Adrenal gland (tissue), 9 donors: ENCODE measurements at regions not wholly inside any gene's neighbourhood (a gene's known extent, or its start where the extent isn't known, plus 50 kb on each side); places are given as distances from the start of the nearest gene placed in this dataset.

Source experiments
- DNase-seq, 7 donors: peaks; one replicate each; pipeline ENCODE4 v3.0.0-alpha.2; 2019 to 2020
- H3K27ac ChIP-seq, 5 donors: fragments of 200-600 bp; sonication (generic) in 4 of 5; 1 replicate in 3 of 5; 2 replicates in 2 of 5; pipeline versions ENCODE4 v1.5.1 to v1.8.0; 2016 to 2020; ENCODE audit warnings: mild to moderate bottlenecking in 1 of 5
- H3K27me3 ChIP-seq: fragments of 200-600 bp; 2 replicates; pipeline ENCODE4 v1.8.0; 2021
- H3K36me3 ChIP-seq, 2 donors: fragments of 200-600 bp; replicated peaks in 1 of 2; 1 replicate in 1 of 2; 2 replicates in 1 of 2; pipeline versions ENCODE4 v1.5.1 to v1.8.0; 2018 to 2022
- H3K4me1 ChIP-seq, 2 donors: fragments of 200-600 bp; replicated peaks in 1 of 2; 1 replicate in 1 of 2; 2 replicates in 1 of 2; pipeline versions ENCODE4 v1.5.1 to v1.8.0; 2018 to 2021
- H3K4me3 ChIP-seq, 4 donors: fragments of 200-600 bp; sonication (generic) in 3 of 4; one replicate each; pipeline ENCODE4 v1.5.1; 2016 to 2018
- H3K9me3 ChIP-seq, 3 donors: fragments of 200-600 bp; sonication (generic) in 1 of 3; replicated peaks in 1 of 3; 1 replicate in 2 of 3; 2 replicates in 1 of 3; pipeline versions ENCODE4 v1.5.1 to v1.8.0; 2016 to 2021
- POLR2A ChIP-seq, 2 donors: fragments of 450-650 bp; IDR thresholded peaks; one replicate each; pipeline ENCODE4 v1.6.1; 2017; ENCODE audit warnings: antibody characterized with exemption in 2 of 2, mild to moderate bottlenecking in 2 of 2, moderate library complexity in 1 of 2
- WGBS, 4 donors: extraction: QIAGEN DNeasy Blood & Tissue Kit in 2 of 4; methylation state at CpG; one replicate each; pipeline versions ENCODE4 v1.1.5 to v1.1.7; 2013 to 2017; 5-methylcytosine and 5-hydroxymethylcytosine counted together
- intact Hi-C, 2 donors: fragments of 100-400 bp; cut with DNase I; formaldehyde crosslinking; loops; one replicate each; pipeline versions ENCODE4 v1.14.1 to v1.15.0; 2022 to 2023
- TF ChIP-seq, protein P1 (sequence below), 6 experiments: fragments of 450-650 bp in 4 of 6; fragments of 200-600 bp in 2 of 6; sonication (generic) in 1 of 6; IDR thresholded peaks; 1 replicate in 5 of 6; 2 replicates in 1 of 6; pipeline versions ENCODE4 v1.5.1 to v1.8.0; 2016 to 2021; ENCODE audit warnings: antibody characterized with exemption in 6 of 6, mild to moderate bottlenecking in 2 of 6, moderate library complexity in 1 of 6
- donor health status: healthy with polysubstance abuse.
- donor health status: Bipolar disorder and iron deficiency.
- donor health status: DM: yes; HTN: yes; CAD: no.
- donor health status: DM: no; HTN: no; CAD: no.
- donor health status: DM: no; HTN: no; CAD: no.

DNA sequence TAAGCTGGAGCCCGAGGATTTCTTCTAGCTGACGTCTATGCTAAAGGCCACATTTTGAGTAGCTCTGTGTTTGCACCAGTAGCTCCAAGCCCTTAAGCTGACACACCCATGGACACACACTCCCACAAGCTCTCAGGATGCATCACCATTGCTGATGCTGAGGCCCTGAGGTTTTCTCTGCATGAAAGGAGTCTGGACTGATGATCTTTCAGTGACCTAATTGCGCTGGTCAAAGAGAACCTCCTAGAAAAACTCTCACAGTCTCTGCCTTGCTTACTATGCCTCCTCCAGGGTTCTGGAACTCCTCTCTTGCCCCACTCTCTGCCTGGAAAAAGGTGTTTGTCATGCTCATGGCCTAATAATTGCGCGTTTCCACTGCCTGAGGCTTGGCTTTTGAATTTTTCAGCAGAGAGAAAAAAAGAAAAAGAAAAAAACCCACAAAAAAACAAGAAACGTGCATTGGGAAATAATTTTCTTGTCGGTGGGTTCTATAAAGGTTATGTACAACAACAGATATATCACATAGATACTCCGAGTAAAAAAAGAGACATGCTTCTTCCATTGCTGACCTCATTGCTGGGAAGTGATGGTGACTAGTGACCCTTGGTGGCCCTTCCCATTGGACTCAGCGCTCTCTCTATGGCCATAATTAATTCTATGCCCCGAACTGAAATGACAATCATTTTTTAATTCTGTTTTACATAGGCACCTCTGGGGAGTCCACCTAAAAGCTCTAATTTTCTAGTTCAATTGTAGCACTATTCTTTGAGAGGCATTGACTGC, 297.0 kb downstream of the TDRD15 start:
- H3K4me1 ChIP-seq: no peaks in the 10 kb centered on the region
- intact Hi-C loops: no loop called here
- H3K36me3 ChIP-seq: no peaks in the 10 kb centered on the region
- no peak for DNase-seq
- H3K27me3 ChIP-seq: no peaks in the 10 kb centered on the region
- H3K4me3 ChIP-seq: no peak overlapping the region
- TF ChIP-seq, protein P1, sequence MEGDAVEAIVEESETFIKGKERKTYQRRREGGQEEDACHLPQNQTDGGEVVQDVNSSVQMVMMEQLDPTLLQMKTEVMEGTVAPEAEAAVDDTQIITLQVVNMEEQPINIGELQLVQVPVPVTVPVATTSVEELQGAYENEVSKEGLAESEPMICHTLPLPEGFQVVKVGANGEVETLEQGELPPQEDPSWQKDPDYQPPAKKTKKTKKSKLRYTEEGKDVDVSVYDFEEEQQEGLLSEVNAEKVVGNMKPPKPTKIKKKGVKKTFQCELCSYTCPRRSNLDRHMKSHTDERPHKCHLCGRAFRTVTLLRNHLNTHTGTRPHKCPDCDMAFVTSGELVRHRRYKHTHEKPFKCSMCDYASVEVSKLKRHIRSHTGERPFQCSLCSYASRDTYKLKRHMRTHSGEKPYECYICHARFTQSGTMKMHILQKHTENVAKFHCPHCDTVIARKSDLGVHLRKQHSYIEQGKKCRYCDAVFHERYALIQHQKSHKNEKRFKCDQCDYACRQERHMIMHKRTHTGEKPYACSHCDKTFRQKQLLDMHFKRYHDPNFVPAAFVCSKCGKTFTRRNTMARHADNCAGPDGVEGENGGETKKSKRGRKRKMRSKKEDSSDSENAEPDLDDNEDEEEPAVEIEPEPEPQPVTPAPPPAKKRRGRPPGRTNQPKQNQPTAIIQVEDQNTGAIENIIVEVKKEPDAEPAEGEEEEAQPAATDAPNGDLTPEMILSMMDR (IDR thresholded peaks at IDR 0.05): no peak
- TF ChIP-seq POLR2A (IDR thresholded peaks at IDR 0.05): no peak
- no peaks in the 10 kb centered on the region for H3K9me3 ChIP-seq
- no peak overlapping the region for H3K27ac ChIP-seq
- WGBS, 4 donors: 74 to 86% (median 78%) methylated on average over 10 of the region's 10 CpGs

DNA sequence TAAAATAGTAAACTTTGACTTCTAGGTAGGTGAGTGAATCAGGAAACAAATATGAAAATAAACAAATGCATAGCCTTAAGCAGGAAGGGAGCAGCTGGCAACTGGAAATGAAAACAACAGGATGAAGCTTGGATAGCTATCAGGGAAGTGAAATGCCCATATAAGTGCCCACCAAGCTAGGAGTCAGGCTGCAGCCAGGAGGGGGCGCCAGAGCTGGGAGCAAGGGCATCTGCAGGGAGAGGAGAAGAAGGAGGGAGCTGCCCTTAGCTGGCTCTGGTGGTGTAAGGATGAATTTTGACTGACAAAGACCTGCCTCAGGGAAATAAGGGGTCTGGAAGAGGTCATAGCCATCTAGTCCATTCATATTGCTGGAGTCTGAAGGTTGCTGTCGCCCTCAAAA, 298.3 kb downstream of the TDRD15 start:
- intact Hi-C loops: no loop called here
- H3K4me1 ChIP-seq: no peaks in the 10 kb centered on the region
- no peak for TF ChIP-seq POLR2A (IDR thresholded peaks at IDR 0.05)
- TF ChIP-seq, protein P1 (IDR thresholded peaks at IDR 0.05): peak in 1 of 6 experiments; percentile 17
- no peak overlapping the region for H3K4me3 ChIP-seq
- WGBS, 4 donors: 51 to 58% (median 54%) methylated on average over 2 of the region's 2 CpGs
- peak in 4 of 7 donors; percentile 13 to 28 (median 16) for DNase-seq
- H3K27ac ChIP-seq: no peak overlapping the region
- no peaks in the 10 kb centered on the region for H3K9me3 ChIP-seq
- H3K27me3 ChIP-seq: no peaks in the 10 kb centered on the region
- no peaks in the 10 kb centered on the region for H3K36me3 ChIP-seq

DNA sequence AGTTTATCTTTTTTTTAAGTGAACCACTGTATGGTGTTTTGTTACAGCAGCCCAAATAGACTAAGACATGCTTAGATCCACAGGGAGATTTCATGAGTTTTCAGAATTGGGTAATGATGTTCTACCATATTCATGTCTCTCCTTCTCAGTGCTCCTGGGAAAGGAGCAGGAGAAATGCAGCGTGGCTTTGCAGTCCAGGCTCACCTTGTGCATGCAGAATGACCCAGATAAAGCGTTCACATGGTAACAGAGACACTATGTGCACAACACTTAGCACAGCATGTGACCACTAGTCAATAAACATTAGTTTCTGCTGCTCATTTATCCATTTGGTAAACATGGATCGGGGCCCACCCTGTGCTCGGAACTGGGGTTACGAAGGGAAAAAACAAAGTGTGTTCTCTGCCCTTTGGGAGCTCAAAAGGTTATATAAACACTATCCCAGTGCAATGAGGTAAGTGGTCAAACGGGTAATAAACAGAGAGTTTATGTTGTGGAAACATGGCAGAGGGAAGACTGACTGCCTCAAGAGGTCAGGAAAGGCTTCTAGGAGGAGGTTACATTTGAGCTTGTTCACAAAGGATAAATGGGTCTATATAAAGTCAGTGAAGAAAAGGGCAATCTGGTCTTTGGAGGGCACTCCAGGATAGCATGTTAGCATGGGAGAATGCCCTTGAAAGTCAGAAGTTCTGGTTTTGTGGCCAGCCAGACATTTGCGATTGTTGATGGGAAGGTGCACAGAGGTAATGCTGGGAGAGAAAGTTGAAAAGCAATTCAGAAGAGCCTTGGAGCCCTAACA, 299.2 kb downstream of the TDRD15 start:
- WGBS, 4 donors: 58 to 77% (median 72%) methylated on average over 7 of the region's 7 CpGs
- Histone ChIP-seq H3K4me1 (no peaks in the 10 kb centered on the region), H3K27me3 (no peaks in the 10 kb centered on the region), H3K36me3 (no peaks in the 10 kb centered on the region), H3K4me3 (no peak overlapping the region), H3K9me3 (no peaks in the 10 kb centered on the region), H3K27ac (no peak overlapping the region)
- TF ChIP-seq, protein P1 (IDR thresholded peaks at IDR 0.05): no peak
- TF ChIP-seq POLR2A (IDR thresholded peaks at IDR 0.05): no peak
- DNase-seq: no peak
- intact Hi-C loops: no loop called here

DNA sequence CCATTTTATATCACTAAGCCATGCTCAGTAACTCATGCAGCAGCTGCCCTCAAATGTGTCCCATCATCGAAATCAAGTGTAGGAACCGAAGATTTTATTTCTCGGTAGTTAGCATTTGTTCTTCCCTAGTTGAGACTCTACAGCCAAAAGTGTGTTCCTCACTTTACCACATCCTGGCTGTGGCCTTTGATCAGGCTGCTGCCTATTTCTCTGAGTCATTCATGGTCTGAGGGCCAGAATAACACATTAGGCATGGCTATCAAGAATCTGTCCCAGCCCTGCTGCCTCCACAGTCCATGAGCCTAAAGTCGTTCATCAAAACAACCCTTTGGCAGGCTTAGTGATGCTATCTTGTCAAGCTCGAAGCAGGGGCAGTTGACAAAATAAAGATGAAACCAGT, 300.1 kb downstream of the TDRD15 start:
- Histone ChIP-seq H3K27ac (peak overlapping the region in 1 of 5 donors; percentile 45), H3K4me1 (no peaks in the 10 kb centered on the region), H3K4me3 (no peak overlapping the region), H3K27me3 (no peaks in the 10 kb centered on the region), H3K36me3 (no peaks in the 10 kb centered on the region), H3K9me3 (no peaks in the 10 kb centered on the region)
- TF ChIP-seq, protein P1 (IDR thresholded peaks at IDR 0.05): no peak
- no peak for TF ChIP-seq POLR2A (IDR thresholded peaks at IDR 0.05)
- no peak for DNase-seq
- intact Hi-C loops: no loop called here
- WGBS, 4 donors: 68 to 77% (median 74%) methylated on average over 4 to 5 of the region's 5 CpGs
